VCaP (cell line): ENCODE measurements at regions not wholly inside any gene's neighbourhood (a gene's known extent, or its start where the extent isn't known, plus 50 kb on each side); places are given as distances from the start of the nearest gene placed in this dataset.

ENCODE experiments used
- H3K27ac ChIP-seq: fragments of 450-650 bp; 2 replicates; pipeline ENCODE4 v1.5.1; 2017
- CTCF ChIP-seq: fragments of 450-650 bp; conservative IDR thresholded peaks from 2 replicates; pipeline ENCODE4 v1.5.1; 2017; ENCODE audit warnings: mild to moderate bottlenecking, moderate library complexity

GRCh38 chr19:30077851-30078355 lies 135.9 kb downstream of the URI1 start:
- TF ChIP-seq CTCF: no peak

GRCh38 chr19:30078381-30078910 lies 136.4 kb downstream of the URI1 start:
- TF ChIP-seq CTCF: no peak
- no peak overlapping the region for H3K27ac ChIP-seq

More at GRCh38 chr19:30077851-30078355, 135.9 kb downstream of the URI1 start:
- H3K27ac ChIP-seq: no peak overlapping the region

GRCh38 chr19:30079200-30079599 lies 137.2 kb downstream of the URI1 start:
- H3K27ac ChIP-seq: no peak overlapping the region
- no peak for TF ChIP-seq CTCF

- TF ChIP-seq CTCF: no peak
- H3K27ac ChIP-seq: peak overlapping the region; percentile 84
Observed at GRCh38 chr19:30082168-30082567, 140.1 kb downstream of the URI1 start.

- H3K27ac ChIP-seq: peak overlapping the region; percentile 84
- no peak for TF ChIP-seq CTCF
Observed at GRCh38 chr19:30082611-30083010, 140.6 kb downstream of the URI1 start.

GRCh38 chr19:30083125-30083681 lies 141.2 kb downstream of the URI1 start:
- H3K27ac ChIP-seq: peak overlapping the region; percentile 84
- TF ChIP-seq CTCF: no peak

GRCh38 chr19:30083701-30084156 lies 141.7 kb downstream of the URI1 start:
- H3K27ac ChIP-seq: peak overlapping the region; percentile 84
- no peak for TF ChIP-seq CTCF
